Activated CD4-positive, alpha-beta T cell treated with anti-CD3 and anti-CD28 coated beads for 36 hours (primary cell): ENCODE measurements at regions not wholly inside any gene's neighbourhood (a gene's known extent, or its start where the extent isn't known, plus 50 kb on each side); places are given as distances from the start of the nearest gene placed in this dataset.
"Not testable (repeated sequence)": the region's sequence is repeated elsewhere in the genome, so short reads cannot be mapped to it uniquely, and the experiment has no call there.

Experiments
- ATAC-seq: fragments of 200-7000 bp; cut with Tn5 transposase; one replicate; pipeline ENCODE4 v1.10.0; 2021; ENCODE audit warnings: mild to moderate bottlenecking, moderate library complexity
- CTCF ChIA-PET: fragments of 350-600 bp; sonication (Branson Sonifier 250); formaldehyde crosslinking; loops from one replicate; lab custom pipeline; 2021; ENCODE audit warnings: antibody characterized with exemption; lab: Charles Lee
- POLR2A ChIA-PET: fragments of 350-600 bp; sonication (Branson Sonifier 250); formaldehyde crosslinking; loops from one replicate; lab custom pipeline; 2021; ENCODE audit warnings: antibody characterized with exemption, inconsistent platforms; lab: Charles Lee
- DNase-seq: peaks from one replicate; pipeline ENCODE4 v3.0.0-alpha.2; 2020
- H3K27ac Mint-ChIP-seq: one replicate; pipeline ENCODE4 v1.8.0; 2021; ENCODE audit warnings: mixed read lengths
- H3K27me3 Mint-ChIP-seq: one replicate; pipeline ENCODE4 v1.8.0; 2021; ENCODE audit warnings: mixed read lengths
- H3K36me3 Mint-ChIP-seq: one replicate; pipeline ENCODE4 v1.8.0; 2021; ENCODE audit warnings: low read depth, mixed read lengths
- H3K4me1 Mint-ChIP-seq: one replicate; pipeline ENCODE4 v1.8.0; 2021; ENCODE audit warnings: mixed read lengths
- H3K4me3 Mint-ChIP-seq: one replicate; pipeline ENCODE4 v1.8.0; 2021; ENCODE audit warnings: mild to moderate bottlenecking, moderate library complexity, mixed read lengths
- H3K9me3 Mint-ChIP-seq: one replicate; pipeline ENCODE4 v1.8.0; 2021; ENCODE audit warnings: low read depth, mixed read lengths
- intact Hi-C, 2 experiments: fragments of 100-400 bp; cut with DNase I in 1 of 2; cut with micrococcal nuclease in 1 of 2; formaldehyde crosslinking; loops; one replicate each; pipeline versions ENCODE4 v1.14.2 to v1.15.1; 2022 to 2024; cut with DNase I, micrococcal nuclease

DNA sequence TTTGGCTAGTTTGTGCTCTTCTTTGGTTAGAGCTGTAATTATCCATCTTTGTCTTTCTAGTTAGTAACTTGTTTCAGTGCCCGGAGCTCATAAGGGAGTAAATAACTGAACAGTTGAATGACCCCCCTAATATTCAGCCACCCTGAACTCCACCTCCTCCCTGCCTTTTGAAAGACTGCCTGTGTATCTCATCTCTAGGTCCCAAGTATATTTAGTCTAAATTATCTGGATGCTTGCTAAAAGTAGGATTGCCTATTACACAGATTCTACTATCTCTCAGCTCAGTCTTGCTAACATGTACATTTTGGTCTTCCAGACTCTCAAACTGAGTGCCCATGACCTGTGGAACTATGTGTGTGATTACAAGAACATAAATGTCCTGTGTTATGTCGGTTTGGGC is 145.9 kb downstream of the GJA1 start:
- Mint-ChIP-seq H3K9me3 (no peaks in the 10 kb centered on the region), H3K4me3 (no peak overlapping the region), H3K27me3 (no peaks in the 10 kb centered on the region), H3K36me3 (no peaks in the 10 kb centered on the region), H3K4me1 (no peaks in the 10 kb centered on the region), H3K27ac (no peak overlapping the region)
- DNase-seq: no peak
- CTCF ChIA-PET: no interaction called here
- intact Hi-C loops: no loop called here
- ATAC-seq: no peak
- POLR2A ChIA-PET: no interaction called here

DNA sequence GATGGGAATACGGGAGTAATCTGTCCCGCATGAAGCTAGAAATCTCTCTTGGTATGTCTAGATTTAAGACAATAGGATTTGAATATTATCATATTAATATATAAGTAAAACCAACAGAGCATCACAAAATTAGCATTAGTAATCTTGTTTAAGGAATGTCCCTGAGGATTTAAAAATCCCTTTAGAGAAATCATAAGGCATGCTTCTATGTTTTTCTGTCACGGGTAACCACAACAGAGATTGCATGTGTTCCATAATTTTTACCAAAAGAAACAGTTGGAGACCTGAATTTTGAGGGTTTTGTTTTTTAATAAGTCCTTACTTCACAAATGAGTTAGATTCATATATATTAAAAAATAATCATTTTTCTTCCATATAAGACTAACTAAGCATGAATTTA is 146.8 kb downstream of the GJA1 start:
- Mint-ChIP-seq H3K27me3 (no peaks in the 10 kb centered on the region), H3K27ac (no peak overlapping the region), H3K4me3 (no peak overlapping the region), H3K9me3 (no peaks in the 10 kb centered on the region), H3K36me3 (no peaks in the 10 kb centered on the region), H3K4me1 (no peaks in the 10 kb centered on the region)
- POLR2A ChIA-PET: no interaction called here
- DNase-seq: no peak
- intact Hi-C loops: no loop called here
- CTCF ChIA-PET: no interaction called here
- no peak for ATAC-seq

DNA sequence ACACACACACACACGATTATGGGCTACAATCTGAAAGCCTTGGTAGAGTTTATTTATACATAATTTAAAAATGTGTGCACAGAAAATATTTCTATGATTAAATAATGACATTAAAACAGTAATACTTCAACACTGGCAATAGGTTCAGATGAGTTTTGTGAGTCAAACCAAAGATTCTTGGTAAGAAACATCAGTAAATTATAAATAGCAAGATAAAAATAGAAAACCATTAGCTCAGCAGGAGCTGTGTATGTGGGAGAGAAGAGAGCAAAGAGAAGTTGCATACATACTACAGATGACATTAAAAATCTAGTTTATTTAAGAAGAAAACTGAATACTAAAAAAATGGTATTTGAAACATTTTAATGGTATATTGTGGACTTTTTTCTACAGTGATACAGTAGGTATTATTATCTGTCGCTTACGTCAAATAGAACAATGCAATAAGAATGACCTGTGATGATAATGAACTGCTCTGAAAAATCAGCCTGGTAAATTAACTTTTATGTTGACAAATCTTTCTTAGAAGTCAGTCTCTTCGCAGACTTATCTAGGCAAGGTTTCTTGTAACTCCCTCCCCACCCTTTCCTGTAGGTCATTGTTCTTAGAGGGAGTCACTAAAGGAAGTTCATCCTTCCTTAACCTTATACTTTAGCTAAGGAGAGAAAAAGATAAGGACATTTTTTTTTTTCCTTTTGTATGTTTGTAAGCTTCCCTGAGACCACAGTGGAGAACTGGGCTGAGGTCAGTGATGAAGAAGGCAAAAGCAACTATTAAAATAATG is 149.3 kb downstream of the GJA1 start:
- H3K36me3 Mint-ChIP-seq: no peaks in the 10 kb centered on the region
- ChIA-PET CTCF (interaction anchor here (0.7 kb wide), 1 partner anchor 31 kb away, joined by 4 read pairs; no protein-coding TSS in a partner anchor), POLR2A (no interaction called here)
- H3K27me3 Mint-ChIP-seq: no peaks in the 10 kb centered on the region
- H3K4me3 Mint-ChIP-seq: no peak overlapping the region
- no peak overlapping the region for H3K27ac Mint-ChIP-seq
- ATAC-seq (no peak), DNase-seq (no peak)
- no peaks in the 10 kb centered on the region for H3K4me1 Mint-ChIP-seq
- H3K9me3 Mint-ChIP-seq: no peaks in the 10 kb centered on the region
- intact Hi-C loops: no loop called here

DNA sequence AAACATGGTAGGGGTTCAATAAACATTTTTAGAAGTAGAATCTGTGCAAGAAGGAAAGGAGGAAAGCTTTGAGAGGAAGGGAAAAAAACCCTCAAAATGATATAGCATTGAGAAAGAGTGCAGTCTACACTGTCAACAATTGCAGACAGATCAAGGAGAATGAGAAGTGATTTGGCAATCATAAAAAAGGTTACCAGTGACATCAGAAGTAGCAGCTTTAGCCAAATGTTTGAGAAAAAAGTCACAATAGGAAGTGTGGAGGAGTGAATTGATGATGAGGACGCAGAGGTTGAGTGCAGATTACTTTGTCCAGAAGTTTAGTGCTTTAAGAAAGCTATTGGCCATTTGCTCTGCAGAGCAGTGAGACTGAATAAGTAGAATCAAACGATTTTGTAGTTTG is 155.0 kb downstream of the GJA1 start:
- POLR2A ChIA-PET: no interaction called here
- H3K36me3 Mint-ChIP-seq: no peaks in the 10 kb centered on the region
- H3K4me1 Mint-ChIP-seq: no peaks in the 10 kb centered on the region
- H3K9me3 Mint-ChIP-seq: no peaks in the 10 kb centered on the region
- H3K27ac Mint-ChIP-seq: no peak overlapping the region
- intact Hi-C loops: no loop called here
- ATAC-seq (no peak), DNase-seq (no peak)
- H3K27me3 Mint-ChIP-seq: no peaks in the 10 kb centered on the region
- CTCF ChIA-PET: no interaction called here
- H3K4me3 Mint-ChIP-seq: no peak overlapping the region

DNA sequence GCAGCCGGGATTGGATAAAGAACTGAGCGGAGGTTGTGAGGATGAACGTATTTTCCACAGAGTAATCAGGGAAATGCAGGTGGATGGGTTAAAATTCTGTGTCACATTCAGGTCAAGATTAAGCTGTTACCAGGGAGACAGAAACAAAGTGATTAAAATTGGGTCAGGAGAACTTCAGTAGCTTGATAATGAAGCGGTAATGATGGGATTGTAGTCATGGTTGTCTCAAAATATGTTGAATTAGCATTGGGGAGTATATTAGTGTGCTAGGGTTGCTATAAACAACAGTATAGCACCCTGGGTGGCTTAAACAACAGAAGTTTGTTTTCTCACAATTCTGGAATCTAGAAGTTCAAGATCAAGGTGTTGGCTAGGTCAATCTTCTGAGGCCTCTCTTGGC is 155.5 kb downstream of the GJA1 start:
- Mint-ChIP-seq H3K27me3 (no peaks in the 10 kb centered on the region), H3K9me3 (no peaks in the 10 kb centered on the region), H3K4me1 (no peaks in the 10 kb centered on the region), H3K4me3 (no peak overlapping the region), H3K36me3 (no peaks in the 10 kb centered on the region), H3K27ac (no peak overlapping the region)
- ATAC-seq (no peak), DNase-seq (no peak)
- CTCF ChIA-PET: no interaction called here
- intact Hi-C loops: no loop called here
- POLR2A ChIA-PET: no interaction called here

DNA sequence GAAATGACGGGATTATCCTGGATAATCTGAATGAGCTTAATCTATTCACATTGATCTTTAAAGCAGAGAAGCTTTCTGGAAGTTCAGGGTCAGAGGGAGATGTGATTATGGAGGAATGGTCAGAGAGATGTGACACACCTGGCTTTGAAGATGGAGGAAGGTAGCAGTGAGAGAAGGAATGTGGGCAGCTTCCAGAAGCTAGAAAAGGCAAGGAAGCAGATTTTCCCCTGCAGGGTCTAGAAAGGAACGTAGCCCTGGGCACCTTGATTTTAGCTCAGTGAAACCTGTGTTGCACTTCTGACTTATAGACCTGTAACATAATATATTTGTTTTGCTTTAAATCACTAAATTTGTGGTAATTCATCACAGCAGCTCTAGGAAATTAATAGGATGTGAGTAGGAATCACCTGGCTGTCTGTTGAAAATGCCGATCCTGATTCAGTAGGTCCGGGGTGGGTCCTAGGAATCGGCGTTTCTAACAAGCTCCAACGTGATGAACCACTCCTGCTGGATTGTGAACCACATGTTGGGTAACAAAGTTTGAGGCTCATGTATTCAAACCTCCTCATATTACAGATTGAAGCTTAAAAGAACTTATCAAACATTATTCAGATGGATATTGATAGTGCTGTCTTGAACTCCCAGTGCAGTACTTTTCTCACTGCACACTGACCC is 157.0 kb downstream of the GJA1 start:
- ChIA-PET CTCF (interaction anchor here (0.6 to 1.2 kb wide), 2 partner anchors 27 to 44 kb away, joined by 3 to 5 read pairs; no protein-coding TSS in a partner anchor), POLR2A (no interaction called here)
- no peaks in the 10 kb centered on the region for H3K36me3 Mint-ChIP-seq
- no peak overlapping the region for H3K27ac Mint-ChIP-seq
- H3K27me3 Mint-ChIP-seq: no peaks in the 10 kb centered on the region
- H3K9me3 Mint-ChIP-seq: no peaks in the 10 kb centered on the region
- no peak for DNase-seq
- no peak overlapping the region for H3K4me3 Mint-ChIP-seq
- no peaks in the 10 kb centered on the region for H3K4me1 Mint-ChIP-seq
- intact Hi-C loops: no loop called here
- ATAC-seq: no peak

DNA sequence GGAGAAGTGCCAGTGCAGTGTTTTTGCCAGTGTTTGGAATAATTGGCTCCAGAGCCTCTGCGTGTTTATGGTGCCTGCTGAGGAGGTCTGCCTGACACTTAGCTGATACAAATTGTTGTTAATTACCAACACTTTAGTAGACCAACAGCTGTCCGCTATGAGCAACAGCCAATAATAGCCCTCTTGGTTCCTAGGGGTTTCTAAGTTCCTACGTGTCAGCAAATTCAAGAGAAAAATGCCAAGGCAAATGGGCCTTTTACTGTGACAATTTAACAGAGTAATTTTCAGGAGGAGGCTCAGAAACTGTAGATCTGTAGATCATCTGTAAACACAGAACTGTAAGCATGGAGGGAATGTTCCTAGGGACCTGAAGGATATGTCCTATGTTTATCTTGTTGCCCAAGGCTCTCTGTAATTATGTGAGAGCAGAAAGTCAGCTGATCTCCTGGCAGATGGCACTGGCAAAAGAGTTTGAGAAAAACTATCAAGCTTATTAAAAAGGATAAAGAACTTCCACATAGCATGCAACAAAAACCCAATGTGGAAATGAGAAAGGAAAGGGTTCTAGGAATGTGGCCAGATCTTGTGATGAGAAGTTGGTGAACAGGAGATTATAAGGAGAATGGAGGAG is 157.7 kb downstream of the GJA1 start:
- no peaks in the 10 kb centered on the region for H3K4me1 Mint-ChIP-seq
- H3K36me3 Mint-ChIP-seq: no peaks in the 10 kb centered on the region
- ChIA-PET CTCF (interaction anchor here (0.6 kb wide), 1 partner anchor 44 kb away, joined by 3 read pairs; no protein-coding TSS in a partner anchor), POLR2A (no interaction called here)
- no peak overlapping the region for H3K27ac Mint-ChIP-seq
- no peak for DNase-seq
- no peak overlapping the region for H3K4me3 Mint-ChIP-seq
- H3K9me3 Mint-ChIP-seq: no peaks in the 10 kb centered on the region
- no peak for ATAC-seq
- H3K27me3 Mint-ChIP-seq: no peaks in the 10 kb centered on the region
- intact Hi-C loops: no loop called here

DNA sequence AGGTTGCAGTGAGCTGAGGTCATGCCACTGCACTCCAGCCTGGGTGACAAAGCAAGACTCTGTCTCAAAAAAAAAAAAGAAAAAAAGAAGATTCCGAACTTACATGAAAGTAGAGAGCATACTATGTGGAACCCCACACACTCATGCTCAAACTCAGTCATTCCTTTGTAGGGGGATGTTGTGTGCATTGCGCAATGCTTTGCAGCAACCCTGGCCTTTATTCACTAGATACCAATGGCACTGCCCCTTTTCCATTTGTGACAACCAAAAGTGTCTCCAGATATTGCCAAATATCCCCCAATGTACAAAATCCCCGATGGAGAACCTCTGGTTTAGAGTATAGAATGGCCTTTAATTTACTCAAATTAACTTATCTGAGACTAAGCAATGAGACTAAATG is 158.6 kb downstream of the GJA1 start:
- ATAC-seq (no peak), DNase-seq (no peak)
- no peak overlapping the region for H3K27ac Mint-ChIP-seq
- CTCF ChIA-PET: no interaction called here
- H3K9me3 Mint-ChIP-seq: no peaks in the 10 kb centered on the region
- POLR2A ChIA-PET: no interaction called here
- H3K4me1 Mint-ChIP-seq: no peaks in the 10 kb centered on the region
- H3K27me3 Mint-ChIP-seq: no peaks in the 10 kb centered on the region
- intact Hi-C loops: no loop called here
- no peaks in the 10 kb centered on the region for H3K36me3 Mint-ChIP-seq
- H3K4me3 Mint-ChIP-seq: no peak overlapping the region

DNA sequence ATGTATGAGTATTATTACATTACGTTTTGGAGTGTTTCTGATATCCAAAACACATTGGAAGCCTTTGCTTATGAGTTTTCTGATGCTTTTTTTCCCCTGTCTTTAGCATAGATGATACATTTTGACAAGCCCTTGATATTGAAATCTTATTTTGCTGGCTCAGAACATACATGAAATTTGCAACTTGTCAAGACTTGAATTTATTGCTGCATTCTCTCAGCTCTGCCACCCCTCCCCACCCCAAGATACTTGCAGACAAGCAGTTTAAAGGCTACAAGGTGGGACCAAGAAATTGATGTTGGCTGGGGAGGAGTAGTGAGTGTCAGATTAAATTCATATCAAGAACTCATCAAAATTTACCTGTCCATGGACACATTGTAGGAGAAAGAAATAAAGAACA is 160.2 kb downstream of the GJA1 start:
- no peaks in the 10 kb centered on the region for H3K4me1 Mint-ChIP-seq
- intact Hi-C loops: no loop called here
- no peak overlapping the region for H3K4me3 Mint-ChIP-seq
- POLR2A ChIA-PET: no interaction called here
- no peak for DNase-seq
- no peak for ATAC-seq
- H3K36me3 Mint-ChIP-seq: no peaks in the 10 kb centered on the region
- no peaks in the 10 kb centered on the region for H3K9me3 Mint-ChIP-seq
- H3K27ac Mint-ChIP-seq: no peak overlapping the region
- CTCF ChIA-PET: no interaction called here
- H3K27me3 Mint-ChIP-seq: no peaks in the 10 kb centered on the region

DNA sequence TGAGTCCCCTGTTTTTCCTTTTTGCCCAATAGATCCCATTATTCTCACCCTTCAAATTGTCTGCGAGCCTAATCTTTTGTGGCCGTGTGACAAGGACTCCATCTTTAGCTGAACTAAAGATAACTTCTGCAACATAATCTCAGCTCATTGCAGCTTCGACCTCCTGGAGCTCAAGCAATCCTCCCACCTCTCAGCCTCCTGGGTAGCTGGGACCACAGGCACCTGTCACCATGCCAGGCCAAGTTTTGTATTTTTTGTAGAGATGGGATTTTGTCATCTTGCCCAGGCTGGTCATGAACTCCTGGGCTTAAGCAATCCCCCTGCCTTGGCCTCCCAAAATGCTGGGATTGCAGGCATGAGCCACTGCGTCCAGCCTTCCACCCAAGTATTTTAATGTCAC is 161.0 kb downstream of the GJA1 start:
- H3K27ac Mint-ChIP-seq: no peak overlapping the region
- H3K27me3 Mint-ChIP-seq: no peaks in the 10 kb centered on the region
- no peaks in the 10 kb centered on the region for H3K36me3 Mint-ChIP-seq
- H3K9me3 Mint-ChIP-seq: no peaks in the 10 kb centered on the region
- DNase-seq (no peak), ATAC-seq (no peak)
- ChIA-PET POLR2A (no interaction called here), CTCF (no interaction called here)
- no peak overlapping the region for H3K4me3 Mint-ChIP-seq
- intact Hi-C loops: no loop called here
- H3K4me1 Mint-ChIP-seq: no peaks in the 10 kb centered on the region

DNA sequence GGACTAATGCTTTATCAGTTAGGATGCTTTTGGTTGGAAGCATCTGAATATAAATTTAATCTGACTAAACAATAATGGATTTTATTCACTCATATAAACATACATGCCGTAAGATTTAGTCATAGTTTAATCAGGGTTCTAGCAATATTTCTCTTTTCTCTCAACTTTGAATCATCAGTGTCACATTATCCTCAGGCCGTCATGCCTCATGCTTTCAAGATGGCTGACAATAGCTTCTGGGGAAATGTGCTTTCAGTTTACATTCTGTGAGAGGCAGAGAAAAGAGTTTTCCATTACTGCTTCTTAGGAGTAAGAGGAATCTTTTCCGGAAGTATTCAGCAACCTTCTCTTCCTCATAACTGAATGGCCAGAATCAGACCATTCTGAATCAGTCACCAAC is 162.2 kb downstream of the GJA1 start:
- intact Hi-C loops: no loop called here
- Mint-ChIP-seq H3K27ac (no peak overlapping the region), H3K36me3 (no peaks in the 10 kb centered on the region), H3K27me3 (no peaks in the 10 kb centered on the region), H3K9me3 (no peaks in the 10 kb centered on the region), H3K4me3 (no peak overlapping the region), H3K4me1 (no peaks in the 10 kb centered on the region)
- no peak for ATAC-seq
- no peak for DNase-seq
- CTCF ChIA-PET: no interaction called here
- POLR2A ChIA-PET: no interaction called here

DNA sequence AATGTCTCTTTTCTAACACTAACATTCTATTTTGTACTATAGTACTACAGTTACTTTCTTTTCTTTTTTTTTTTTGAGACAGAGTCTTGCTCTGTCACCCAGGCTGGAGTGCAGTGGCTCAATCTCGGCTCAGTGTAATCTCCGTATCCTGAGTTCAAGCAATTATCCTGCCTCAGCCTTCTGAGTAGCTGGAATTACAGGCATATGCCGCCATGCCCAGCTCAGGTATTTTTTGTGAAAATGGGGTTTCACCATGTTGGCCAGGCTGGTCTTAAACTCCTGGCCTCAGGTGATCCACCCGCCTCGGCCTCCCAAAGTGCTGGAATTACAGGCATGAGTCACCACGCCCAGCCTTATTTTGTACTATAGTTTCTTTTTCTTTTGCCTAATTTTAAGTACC is 163.9 kb downstream of the GJA1 start:
- H3K4me3 Mint-ChIP-seq, H3K27me3 Mint-ChIP-seq, DNase-seq, ATAC-seq, CTCF ChIA-PET, H3K9me3 Mint-ChIP-seq, H3K27ac Mint-ChIP-seq, H3K4me1 Mint-ChIP-seq, H3K36me3 Mint-ChIP-seq, POLR2A ChIA-PET, intact Hi-C loops: not testable (repeated sequence)
